CD14-positive monocyte (primary cell): ENCODE measurements at regions not wholly inside any gene's neighbourhood (a gene's known extent, or its start where the extent isn't known, plus 50 kb on each side); places are given as distances from the start of the nearest gene placed in this dataset.

Experiments
- DNase-seq, 3 donors: peaks; one replicate each; pipeline ENCODE4 v3.0.0-alpha.2; 2011 to 2022
- H2AFZ ChIP-seq: 2 replicates; pipeline ENCODE4 v1.6.0; 2012; ENCODE audit warnings: mild to moderate bottlenecking, low read depth, low read length, inconsistent platforms; ENCODE audit not compliant: insufficient read depth, poor library complexity, severe bottlenecking
- H3K27ac ChIP-seq, 2 donors: 1 replicate in 1 of 2; 2 replicates in 1 of 2; pipeline ENCODE4 v1.5.1; 2012 to 2013; ENCODE audit warnings: low read length in 2 of 2, control low read depth in 1 of 2, inconsistent platforms in 1 of 2, low read depth in 1 of 2, mild to moderate bottlenecking in 1 of 2
- H3K27me3 ChIP-seq, 2 donors: one replicate each; pipeline versions ENCODE4 v1.6.0 to v1.6.1; 2011 to 2013; ENCODE audit warnings: low read length in 2 of 2; ENCODE audit not compliant: control insufficient read depth in 2 of 2, insufficient read depth in 2 of 2
- H3K36me3 ChIP-seq, 2 donors: replicated peaks in 1 of 2; 1 replicate in 1 of 2; 2 replicates in 1 of 2; pipeline versions ENCODE4 v1.5.1 to v1.6.1; 2012 to 2013; ENCODE audit warnings: low read length in 2 of 2, control low read depth in 1 of 2, inconsistent platforms in 1 of 2, mild to moderate bottlenecking in 1 of 2; ENCODE audit not compliant: insufficient read depth in 2 of 2, control insufficient read depth in 1 of 2
- H3K4me1 ChIP-seq, 2 donors: 1 replicate in 1 of 2; 2 replicates in 1 of 2; pipeline versions ENCODE4 v1.5.1 to v1.6.1; 2012 to 2013; ENCODE audit warnings: low read length in 2 of 2, control low read depth in 1 of 2, inconsistent platforms in 1 of 2, mild to moderate bottlenecking in 1 of 2, moderate library complexity in 1 of 2; ENCODE audit not compliant: insufficient read depth in 2 of 2, control insufficient read depth in 1 of 2
- H3K4me2 ChIP-seq: replicated peaks from 2 replicates; pipeline ENCODE3; 2012; ENCODE audit warnings: low read length, moderate library complexity, mild to moderate bottlenecking; ENCODE audit not compliant: poor library complexity, severe bottlenecking; ENCODE audit errors: extremely low read depth
- H3K4me3 ChIP-seq, 3 experiments: fragments of 200-600 bp in 1 of 3; sonication (generic) in 1 of 3; replicated peaks in 1 of 3; 1 replicate in 2 of 3; 2 replicates in 1 of 3; pipeline ENCODE4 v1.5.1; 2011 to 2013; ENCODE audit warnings: low read length in 3 of 3, mild to moderate bottlenecking in 3 of 3, control low read depth in 2 of 3, low read depth in 2 of 3, inconsistent platforms in 1 of 3, moderate library complexity in 1 of 3
- H3K79me2 ChIP-seq: 2 replicates; pipeline ENCODE4 v1.6.0; 2012; ENCODE audit warnings: mild to moderate bottlenecking, control low read depth, inconsistent platforms, low read length, moderate library complexity; ENCODE audit not compliant: insufficient read depth
- H3K9ac ChIP-seq: 2 replicates; pipeline ENCODE4 v1.6.0; 2017; ENCODE audit warnings: low read length, mild to moderate bottlenecking; ENCODE audit not compliant: insufficient read depth, poor library complexity, severe bottlenecking
- H3K9me3 ChIP-seq, 2 donors: replicated peaks in 1 of 2; 1 replicate in 1 of 2; 2 replicates in 1 of 2; pipeline versions ENCODE4 v1.5.1 to v1.6.1; 2012 to 2013; ENCODE audit warnings: low read length in 2 of 2, control low read depth in 1 of 2; ENCODE audit not compliant: control insufficient read depth in 1 of 2, insufficient read depth in 1 of 2
- H4K20me1 ChIP-seq: 2 replicates; pipeline ENCODE4 v1.6.0; 2012; ENCODE audit warnings: mild to moderate bottlenecking, low read length, control low read depth, moderate library complexity; ENCODE audit not compliant: insufficient read depth
- H3K27ac Mint-ChIP-seq, 7 donors: one replicate each; pipeline ENCODE4 v1.8.0; 2020; ENCODE audit warnings: mild to moderate bottlenecking in 7 of 7, mixed read lengths in 7 of 7, moderate library complexity in 6 of 7, inconsistent platforms in 2 of 7
- H3K27me3 Mint-ChIP-seq, 3 donors: one replicate each; pipeline ENCODE4 v1.8.0; 2021 to 2022; ENCODE audit warnings: low read depth in 3 of 3, mild to moderate bottlenecking in 3 of 3, mixed read lengths in 3 of 3, moderate library complexity in 3 of 3, inconsistent platforms in 1 of 3
- H3K36me3 Mint-ChIP-seq, 2 donors: one replicate each; pipeline ENCODE4 v1.8.0; 2020; ENCODE audit warnings: mixed read lengths in 2 of 2, inconsistent platforms in 1 of 2, mild to moderate bottlenecking in 1 of 2
- H3K4me1 Mint-ChIP-seq: one replicate; pipeline ENCODE4 v1.8.0; 2020; ENCODE audit warnings: mild to moderate bottlenecking, mixed read lengths
- H3K4me3 Mint-ChIP-seq, 2 donors: one replicate each; pipeline ENCODE4 v1.8.0; 2020; ENCODE audit warnings: mild to moderate bottlenecking in 2 of 2, mixed read lengths in 2 of 2, moderate library complexity in 1 of 2
- H3K9me3 Mint-ChIP-seq, 7 donors: one replicate each; pipeline ENCODE4 v1.8.0; 2020 to 2022; ENCODE audit warnings: mixed read lengths in 7 of 7, mild to moderate bottlenecking in 6 of 7, moderate library complexity in 6 of 7, inconsistent platforms in 2 of 7
- CTCF ChIP-seq: fragments of 200-600 bp; IDR thresholded peaks from one replicate; pipeline ENCODE4 v1.8.0; 2022; ENCODE audit warnings: antibody characterized with exemption, mild to moderate bottlenecking
- WGBS: methylation state at CpG from one replicate; pipeline ENCODE4 v1.1.5; 2013; ENCODE audit warnings: missing lambda C conversion rate; ENCODE audit not compliant: insufficient coverage; 5-methylcytosine and 5-hydroxymethylcytosine counted together
- intact Hi-C, 2 donors: fragments of 100-400 bp; cut with micrococcal nuclease; formaldehyde crosslinking; loops; one replicate each; pipeline versions ENCODE4 v1.15.0 to v1.15.1; 2023

- H3K9me3 Mint-ChIP-seq: peaks cover 1 to 9% (median 7%) of the 10 kb centered on the region in 7 donors
- Histone ChIP-seq H3K4me3 (no peak overlapping the region), H4K20me1 (no peaks in the 10 kb centered on the region), H3K27ac (no peak overlapping the region), H3K4me2 (no peak overlapping the region), H3K4me1 (peaks cover 18 to 19% of the 10 kb centered on the region in 2 donors), H3K27me3 (no peaks in the 10 kb centered on the region), H3K36me3 (no peaks in the 10 kb centered on the region), H3K9ac (no peak overlapping the region), H3K9me3 (peaks cover 0 to 4% of the 10 kb centered on the region in 2 donors), H3K79me2 (no peaks in the 10 kb centered on the region), H2AFZ (no peak overlapping the region)
- H3K27me3 Mint-ChIP-seq: peaks cover 0 to 5% (median 1%) of the 10 kb centered on the region in 3 donors
- H3K4me1 Mint-ChIP-seq: peaks cover 23% of the 10 kb centered on the region
- no peaks in the 10 kb centered on the region for H3K36me3 Mint-ChIP-seq
- no peak overlapping the region for H3K27ac Mint-ChIP-seq
- TF ChIP-seq CTCF: no peak
- no peak overlapping the region for H3K4me3 Mint-ChIP-seq
- intact Hi-C loops: no loop called here
- peak in 1 of 3 donors; percentile 9 for DNase-seq
- WGBS: no CpG with 5 or more reads among the region's 3 CpGs
Observed at GRCh38 chr6:44539701-44540355, 152.3 kb downstream of the CDC5L start.

- Histone ChIP-seq H3K4me2 (no peak overlapping the region), H4K20me1 (no peaks in the 10 kb centered on the region), H3K27me3 (no peaks in the 10 kb centered on the region), H3K9me3 (peaks cover 0 to 4% of the 10 kb centered on the region in 2 donors), H3K4me3 (no peak overlapping the region), H3K4me1 (peaks cover 18 to 19% of the 10 kb centered on the region in 2 donors), H3K36me3 (no peaks in the 10 kb centered on the region), H3K9ac (no peak overlapping the region), H3K79me2 (no peaks in the 10 kb centered on the region), H3K27ac (no peak overlapping the region), H2AFZ (no peak overlapping the region)
- TF ChIP-seq CTCF: no peak
- Mint-ChIP-seq H3K4me3 (no peak overlapping the region), H3K27ac (no peak overlapping the region), H3K4me1 (peaks cover 23% of the 10 kb centered on the region), H3K27me3 (peaks cover 1 to 2% (median 2%) of the 10 kb centered on the region in 3 donors), H3K9me3 (peaks cover 1 to 9% (median 7%) of the 10 kb centered on the region in 7 donors), H3K36me3 (no peaks in the 10 kb centered on the region)
- no peak for DNase-seq
- intact Hi-C loops: no loop called here
- WGBS: 100% methylated on average over 4 of the region's 4 CpGs
Observed at GRCh38 chr6:44540881-44541280, 153.4 kb downstream of the CDC5L start.
